GM23248 (cell line): ENCODE measurements at regions not wholly inside any gene's neighbourhood (a gene's known extent, or its start where the extent isn't known, plus 50 kb on each side); places are given as distances from the start of the nearest gene placed in this dataset.

Source experiments
- EZH2 ChIP-seq: fragments of 200-600 bp; sonication (generic); IDR thresholded peaks from 2 replicates; pipeline ENCODE4 v1.6.1; 2018; ENCODE audit warnings: antibody characterized with exemption, mild to moderate bottlenecking; ENCODE audit not compliant: insufficient read depth, poor library complexity, severe bottlenecking
- EZH2phosphoT487 ChIP-seq: fragments of 200-600 bp; sonication (generic); IDR thresholded peaks from 2 replicates; pipeline ENCODE4 v1.6.1; 2018; ENCODE audit warnings: antibody characterized with exemption, moderate library complexity, mild to moderate bottlenecking, low read depth; ENCODE audit not compliant: insufficient read depth

GRCh38 chr17:5672815-5673430 is 88.6 kb upstream of the NLRP1 start:
- TF ChIP-seq EZH2phosphoT487: no peak
- no peak for TF ChIP-seq EZH2
